GM23338 (cell line): ENCODE measurements at regions not wholly inside any gene's neighbourhood (a gene's known extent, or its start where the extent isn't known, plus 50 kb on each side); places are given as distances from the start of the nearest gene placed in this dataset.

Source experiments
- ATAC-seq: fragments of 200-7000 bp; cut with Tn5 transposase; 3 replicates; pipeline ENCODE4 v1.9.1; 2020
- DNase-seq: peaks from one replicate; pipeline ENCODE4 v3.0.0-alpha.2; 2015; ENCODE audit warnings: low spot score
- H2AFZ ChIP-seq: fragments of 200-600 bp; sonication (generic); 2 replicates; pipeline ENCODE4 v1.8.0; 2016; ENCODE audit warnings: antibody characterized with exemption, mild to moderate bottlenecking, moderate library complexity
- H3F3A ChIP-seq: fragments of 200-600 bp; sonication (generic); replicated peaks from 2 replicates; pipeline ENCODE4 v1.8.0; 2017; ENCODE audit warnings: antibody characterized with exemption, mixed run types, low read depth
- H3K27ac ChIP-seq: fragments of 200-600 bp; sonication (generic); 2 replicates; pipeline ENCODE4 v1.6.1; 2016; ENCODE audit warnings: low read depth
- H3K27me3 ChIP-seq: fragments of 200-600 bp; sonication (generic); 2 replicates; pipeline ENCODE4 v1.8.0; 2016; ENCODE audit warnings: mild to moderate bottlenecking, mixed run types, moderate library complexity; ENCODE audit not compliant: insufficient read depth
- H3K36me3 ChIP-seq: fragments of 200-600 bp; sonication (generic); 2 replicates; pipeline ENCODE4 v1.8.0; 2016; ENCODE audit warnings: mild to moderate bottlenecking; ENCODE audit not compliant: insufficient read depth
- H3K4me1 ChIP-seq: fragments of 200-600 bp; sonication (generic); 2 replicates; pipeline ENCODE4 v1.8.0; 2016; ENCODE audit warnings: mild to moderate bottlenecking, moderate library complexity; ENCODE audit not compliant: insufficient read depth
- H3K4me2 ChIP-seq: fragments of 200-600 bp; sonication (generic); 2 replicates; pipeline ENCODE4 v1.7.1; 2017; ENCODE audit warnings: mixed run types
- H3K4me3 ChIP-seq: fragments of 200-600 bp; sonication (generic); 2 replicates; pipeline ENCODE4 v1.6.1; 2016; ENCODE audit warnings: mixed run types
- H3K79me2 ChIP-seq: fragments of 200-600 bp; sonication (generic); replicated peaks from 2 replicates; pipeline ENCODE4 v1.8.0; 2017; ENCODE audit warnings: mild to moderate bottlenecking; ENCODE audit not compliant: insufficient read depth
- H3K9me2 ChIP-seq: fragments of 200-600 bp; sonication (generic); 2 replicates; pipeline ENCODE4 v1.8.0; 2017; ENCODE audit not compliant: insufficient read depth
- H4K20me1 ChIP-seq: fragments of 200-600 bp; sonication (generic); replicated peaks from 2 replicates; pipeline ENCODE4 v1.8.0; 2017; ENCODE audit warnings: mild to moderate bottlenecking; ENCODE audit not compliant: insufficient read depth
- H3K27ac Mint-ChIP-seq: 2 replicates; pipeline ENCODE4 v1.8.0; 2020; ENCODE audit warnings: inconsistent platforms, mild to moderate bottlenecking, moderate library complexity, mixed read lengths
- H3K27me3 Mint-ChIP-seq: 3 replicates; pipeline ENCODE4 v1.8.0; 2022; ENCODE audit warnings: low read depth, mild to moderate bottlenecking, moderate library complexity, mixed read lengths, inconsistent platforms; ENCODE audit not compliant: insufficient read depth, poor library complexity
- H3K36me3 Mint-ChIP-seq: 3 replicates; pipeline ENCODE4 v1.8.0; 2021; ENCODE audit warnings: low read depth, mild to moderate bottlenecking, inconsistent platforms, moderate library complexity, mixed read lengths
- H3K4me1 Mint-ChIP-seq: 3 replicates; pipeline ENCODE4 v1.8.0; 2020; ENCODE audit warnings: mild to moderate bottlenecking, inconsistent platforms, mixed read lengths
- H3K4me3 Mint-ChIP-seq: 3 replicates; pipeline ENCODE4 v1.8.0; 2021; ENCODE audit warnings: moderate library complexity, mild to moderate bottlenecking, inconsistent platforms, mixed read lengths
- H3K9me3 Mint-ChIP-seq: 3 replicates; pipeline ENCODE4 v1.8.0; 2020; ENCODE audit warnings: moderate library complexity, mild to moderate bottlenecking, inconsistent platforms, mixed read lengths
- CREB1 ChIP-seq: fragments of 250-450 bp; sonication (Bioruptor Pico); IDR thresholded peaks from 2 replicates; pipeline ENCODE4 v1.5.0; 2020; ENCODE audit warnings: low read depth, mild to moderate bottlenecking, moderate library complexity
- CTCF ChIP-seq, 2 experiments: fragments of 200-600 bp in 1 of 2; sonication (generic) in 1 of 2; conservative IDR thresholded peaks; 2 replicates each; pipeline versions ENCODE4 v1.5.1 to v1.6.1; 2016 to 2017; ENCODE audit warnings: antibody characterized with exemption in 2 of 2, low read depth in 2 of 2, mild to moderate bottlenecking in 2 of 2, moderate library complexity in 1 of 2
- EZH2 ChIP-seq: fragments of 200-600 bp; sonication (generic); IDR thresholded peaks from one replicate; pipeline ENCODE4 v1.8.0; 2017; ENCODE audit warnings: antibody characterized with exemption, mild to moderate bottlenecking, low read depth; ENCODE audit not compliant: unreplicated experiment
- EZH2phosphoT487 ChIP-seq: fragments of 200-600 bp; sonication (generic); IDR thresholded peaks from one replicate; pipeline ENCODE4 v1.8.1; 2018; ENCODE audit warnings: antibody characterized with exemption; ENCODE audit not compliant: unreplicated experiment
- JUNB ChIP-seq: IDR thresholded peaks from one replicate; pipeline ENCODE4 v1.6.1; 2016; ENCODE audit warnings: antibody characterized with exemption; ENCODE audit not compliant: unreplicated experiment
- NANOG ChIP-seq: IDR thresholded peaks from 2 replicates; pipeline ENCODE4 v1.6.1; 2016; ENCODE audit warnings: antibody characterized with exemption, borderline replicate concordance
- POLR2AphosphoS5 ChIP-seq: IDR thresholded peaks from 2 replicates; pipeline ENCODE4 v1.6.1; 2016; ENCODE audit warnings: antibody characterized with exemption, low read depth
- STAT1 ChIP-seq: IDR thresholded peaks from one replicate; pipeline ENCODE4 v1.6.1; 2016; ENCODE audit warnings: antibody characterized with exemption; ENCODE audit not compliant: unreplicated experiment
- ZNF114 ChIP-seq: fragments of 250-450 bp; sonication (Bioruptor Pico); IDR thresholded peaks from 2 replicates; pipeline ENCODE4 v1.5.0; 2020; ENCODE audit warnings: mild to moderate bottlenecking, moderate library complexity
- ZNF331 ChIP-seq: fragments of 250-450 bp; sonication (Bioruptor Pico); IDR thresholded peaks from 2 replicates; pipeline ENCODE4 v1.5.0; 2020; ENCODE audit warnings: low read depth, mild to moderate bottlenecking, moderate library complexity
- TF ChIP-seq, protein P1 (sequence below): fragments of 250-450 bp; sonication (Bioruptor Pico); IDR thresholded peaks from 2 replicates; pipeline ENCODE4 v1.5.0; 2020; ENCODE audit warnings: mild to moderate bottlenecking, moderate library complexity

- Mint-ChIP-seq H3K36me3 (no peaks in the 10 kb centered on the region), H3K4me3 (no peak overlapping the region), H3K9me3 (no peaks in the 10 kb centered on the region; the same call in 2 of the 3 replicates), H3K27ac (no peak overlapping the region), H3K4me1 (peaks cover 7% of the 10 kb centered on the region), H3K27me3 (peaks cover 2% of the 10 kb centered on the region)
- Histone ChIP-seq H3F3A (no peaks in the 10 kb centered on the region), H3K36me3 (no peaks in the 10 kb centered on the region), H3K4me2 (no peak overlapping the region), H3K4me1 (no peaks in the 10 kb centered on the region), H3K27ac (no peak overlapping the region), H3K9me2 (no peaks in the 10 kb centered on the region; the same call in 1 of the 2 replicates), H3K27me3 (no peaks in the 10 kb centered on the region), H3K79me2 (no peaks in the 10 kb centered on the region), H2AFZ (no peak overlapping the region), H4K20me1 (no peaks in the 10 kb centered on the region), H3K4me3 (no peak overlapping the region)
- TF ChIP-seq STAT1, result no peak
- TF ChIP-seq EZH2, result no peak
- no peak for TF ChIP-seq NANOG
- no peak for TF ChIP-seq CREB1 (CRISPR knock-in tag)
- no peak for TF ChIP-seq JUNB
- TF ChIP-seq ZNF331 (CRISPR knock-in tag), result no peak
- TF ChIP-seq EZH2phosphoT487, result no peak
- no peak for TF ChIP-seq ZNF114
- DNase-seq, result no peak
- ATAC-seq, result no peak
Measured at GRCh38 chr1:213715182-213715581, 272.6 kb upstream of the PROX1 start.

DNA sequence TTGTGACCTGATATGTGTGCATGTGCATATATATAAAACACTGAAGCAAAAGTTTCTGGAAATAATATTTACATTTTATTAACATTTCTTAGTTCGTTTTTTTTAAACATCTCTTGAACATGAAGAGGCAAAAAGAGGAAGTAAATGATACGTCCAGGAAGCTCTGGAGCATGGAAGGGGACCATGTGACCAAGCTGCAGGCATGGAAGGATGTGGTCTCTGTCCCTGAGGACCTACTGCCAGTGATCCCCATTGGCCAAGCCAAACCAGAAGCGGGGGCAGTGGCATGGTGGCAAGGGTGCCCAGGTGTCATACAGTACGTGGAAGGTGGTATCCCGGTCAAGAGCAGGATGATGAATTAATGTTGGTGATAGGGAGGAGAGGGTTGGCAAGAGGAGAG lies 268.3 kb upstream of the PROX1 start:
- Mint-ChIP-seq H3K27me3 (peaks cover 5% of the 10 kb centered on the region), H3K27ac (no peak overlapping the region), H3K36me3 (no peaks in the 10 kb centered on the region), H3K9me3 (no peaks in the 10 kb centered on the region), H3K4me3 (no peak overlapping the region), H3K4me1 (peaks cover 6% of the 10 kb centered on the region)
- H3K36me3 ChIP-seq, result no peaks in the 10 kb centered on the region
- H4K20me1 ChIP-seq, result no peaks in the 10 kb centered on the region
- DNase-seq, result no peak
- no peak overlapping the region for H3K4me3 ChIP-seq
- H3K4me1 ChIP-seq, result no peaks in the 10 kb centered on the region
- no peak for ATAC-seq
- TF ChIP-seq NANOG, result no peak
- TF ChIP-seq EZH2, result no peak
- no peak for TF ChIP-seq CREB1 (CRISPR knock-in tag)
- no peak for TF ChIP-seq ZNF114
- TF ChIP-seq JUNB, result no peak
- no peak for TF ChIP-seq POLR2AphosphoS5
- TF ChIP-seq CTCF (conservative IDR thresholded peaks at IDR 0.05; ENCODE audit: low read depth in 2 of 2), result no peak
- TF ChIP-seq, protein P1, sequence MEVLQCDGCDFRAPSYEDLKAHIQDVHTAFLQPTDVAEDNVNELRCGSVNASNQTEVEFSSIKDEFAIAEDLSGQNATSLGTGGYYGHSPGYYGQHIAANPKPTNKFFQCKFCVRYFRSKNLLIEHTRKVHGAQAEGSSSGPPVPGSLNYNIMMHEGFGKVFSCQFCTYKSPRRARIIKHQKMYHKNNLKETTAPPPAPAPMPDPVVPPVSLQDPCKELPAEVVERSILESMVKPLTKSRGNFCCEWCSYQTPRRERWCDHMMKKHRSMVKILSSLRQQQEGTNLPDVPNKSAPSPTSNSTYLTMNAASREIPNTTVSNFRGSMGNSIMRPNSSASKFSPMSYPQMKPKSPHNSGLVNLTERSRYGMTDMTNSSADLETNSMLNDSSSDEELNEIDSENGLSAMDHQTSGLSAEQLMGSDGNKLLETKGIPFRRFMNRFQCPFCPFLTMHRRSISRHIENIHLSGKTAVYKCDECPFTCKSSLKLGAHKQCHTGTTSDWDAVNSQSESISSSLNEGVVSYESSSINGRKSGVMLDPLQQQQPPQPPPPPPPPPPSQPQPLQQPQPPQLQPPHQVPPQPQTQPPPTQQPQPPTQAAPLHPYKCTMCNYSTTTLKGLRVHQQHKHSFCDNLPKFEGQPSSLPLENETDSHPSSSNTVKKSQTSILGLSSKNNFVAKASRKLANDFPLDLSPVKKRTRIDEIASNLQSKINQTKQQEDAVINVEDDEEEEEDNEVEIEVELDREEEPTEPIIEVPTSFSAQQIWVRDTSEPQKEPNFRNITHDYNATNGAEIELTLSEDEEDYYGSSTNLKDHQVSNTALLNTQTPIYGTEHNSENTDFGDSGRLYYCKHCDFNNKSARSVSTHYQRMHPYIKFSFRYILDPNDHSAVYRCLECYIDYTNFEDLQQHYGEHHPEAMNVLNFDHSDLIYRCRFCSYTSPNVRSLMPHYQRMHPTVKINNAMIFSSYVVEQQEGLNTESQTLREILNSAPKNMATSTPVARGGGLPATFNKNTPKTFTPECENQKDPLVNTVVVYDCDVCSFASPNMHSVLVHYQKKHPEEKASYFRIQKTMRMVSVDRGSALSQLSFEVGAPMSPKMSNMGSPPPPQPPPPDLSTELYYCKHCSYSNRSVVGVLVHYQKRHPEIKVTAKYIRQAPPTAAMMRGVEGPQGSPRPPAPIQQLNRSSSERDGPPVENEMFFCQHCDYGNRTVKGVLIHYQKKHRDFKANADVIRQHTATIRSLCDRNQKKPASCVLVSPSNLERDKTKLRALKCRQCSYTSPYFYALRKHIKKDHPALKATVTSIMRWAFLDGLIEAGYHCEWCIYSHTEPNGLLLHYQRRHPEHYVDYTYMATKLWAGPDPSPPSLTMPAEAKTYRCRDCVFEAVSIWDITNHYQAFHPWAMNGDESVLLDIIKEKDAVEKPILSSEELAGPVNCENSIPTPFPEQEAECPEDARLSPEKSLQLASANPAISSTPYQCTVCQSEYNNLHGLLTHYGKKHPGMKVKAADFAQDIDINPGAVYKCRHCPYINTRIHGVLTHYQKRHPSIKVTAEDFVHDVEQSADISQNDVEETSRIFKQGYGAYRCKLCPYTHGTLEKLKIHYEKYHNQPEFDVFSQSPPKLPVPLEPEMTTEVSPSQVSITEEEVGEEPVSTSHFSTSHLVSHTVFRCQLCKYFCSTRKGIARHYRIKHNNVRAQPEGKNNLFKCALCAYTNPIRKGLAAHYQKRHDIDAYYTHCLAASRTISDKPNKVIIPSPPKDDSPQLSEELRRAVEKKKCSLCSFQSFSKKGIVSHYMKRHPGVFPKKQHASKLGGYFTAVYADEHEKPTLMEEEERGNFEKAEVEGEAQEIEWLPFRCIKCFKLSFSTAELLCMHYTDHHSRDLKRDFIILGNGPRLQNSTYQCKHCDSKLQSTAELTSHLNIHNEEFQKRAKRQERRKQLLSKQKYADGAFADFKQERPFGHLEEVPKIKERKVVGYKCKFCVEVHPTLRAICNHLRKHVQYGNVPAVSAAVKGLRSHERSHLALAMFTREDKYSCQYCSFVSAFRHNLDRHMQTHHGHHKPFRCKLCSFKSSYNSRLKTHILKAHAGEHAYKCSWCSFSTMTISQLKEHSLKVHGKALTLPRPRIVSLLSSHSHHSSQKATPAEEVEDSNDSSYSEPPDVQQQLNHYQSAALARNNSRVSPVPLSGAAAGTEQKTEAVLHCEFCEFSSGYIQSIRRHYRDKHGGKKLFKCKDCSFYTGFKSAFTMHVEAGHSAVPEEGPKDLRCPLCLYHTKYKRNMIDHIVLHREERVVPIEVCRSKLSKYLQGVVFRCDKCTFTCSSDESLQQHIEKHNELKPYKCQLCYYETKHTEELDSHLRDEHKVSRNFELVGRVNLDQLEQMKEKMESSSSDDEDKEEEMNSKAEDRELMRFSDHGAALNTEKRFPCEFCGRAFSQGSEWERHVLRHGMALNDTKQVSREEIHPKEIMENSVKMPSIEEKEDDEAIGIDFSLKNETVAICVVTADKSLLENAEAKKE (CRISPR knock-in tag), result no peak
- no peak overlapping the region for H3K4me2 ChIP-seq
- H3K27me3 ChIP-seq, result no peaks in the 10 kb centered on the region
- no peaks in the 10 kb centered on the region; the same call in 1 of the 2 replicates for H3K9me2 ChIP-seq
- no peaks in the 10 kb centered on the region for H3K79me2 ChIP-seq
- H3K27ac ChIP-seq, result no peak overlapping the region
- H2AFZ ChIP-seq, result no peak overlapping the region
- H3F3A ChIP-seq, result no peaks in the 10 kb centered on the region
